ENCODE measurements at regions not wholly inside any gene's neighbourhood (a gene's known extent, or its start where the extent isn't known, plus 50 kb on each side); places are given as distances from the start of the nearest gene placed in this dataset.

GRCh38 chr13:59367467-59367866, 796.3 kb downstream of the DIAPH3 start:
- Mint-ChIP-seq H3K4me1 (peaks cover 11 to 21% of the 10 kb centered on the region in 2 experiments), H3K36me3 (ENCODE audit: insufficient read depth in 1 of 3, low read depth in 3 of 3) (no peaks in the 10 kb centered on the region), H3K9me3 (no peaks in the 10 kb centered on the region), H3K27me3 (ENCODE audit: low read depth) (no peaks in the 10 kb centered on the region), H3K27ac (no peak overlapping the region), H3K4me3 (no peak overlapping the region)
- Histone ChIP-seq H2AFZ (ENCODE audit: low read length) (no peak overlapping the region), H4K20me1 (ENCODE audit: control insufficient read depth, insufficient read depth, insufficient read length) (no peaks in the 10 kb centered on the region), H2AK5ac (ENCODE audit: insufficient read length, low read length) (no peak overlapping the region), H2BK120ac (ENCODE audit: low read depth, low read length, poor library complexity, severe bottlenecking) (no peak overlapping the region), H3K23me2 (ENCODE audit: insufficient read length, low read depth, low read length, poor library complexity, severe bottlenecking) (no peaks in the 10 kb centered on the region), H2BK12ac (ENCODE audit: insufficient read length, low read depth, low read length) (no peak overlapping the region), H3K9me3 (ENCODE audit: control insufficient read depth, low read depth, low read length) (no peaks in the 10 kb centered on the region), H3K23ac (ENCODE audit: insufficient read length, low read depth, low read length) (no peak overlapping the region), H3K27ac (ENCODE audit: insufficient read length, low read depth, low read length) (no peak overlapping the region), H4K5ac (ENCODE audit: insufficient read length, low read depth, low read length) (no peak overlapping the region), H3K27me3 (ENCODE audit: insufficient read depth, low read length) (no peaks in the 10 kb centered on the region), H3K4ac (ENCODE audit: low read depth, low read length) (no peak overlapping the region), H3K4me2 (ENCODE audit: insufficient read depth, insufficient read length, low read length) (no peak overlapping the region), H2BK20ac (ENCODE audit: low read depth, low read length, poor library complexity, severe bottlenecking) (no peak overlapping the region), H3K4me1 (ENCODE audit: insufficient read depth, low read length) (no peaks in the 10 kb centered on the region), H3K79me1 (ENCODE audit: insufficient read depth, low read depth, low read length, poor library complexity, severe bottlenecking) (no peaks in the 10 kb centered on the region), H4K8ac (replicated peaks; ENCODE audit: insufficient read length, low read depth, low read length) (no peak overlapping the region), H3K9ac (ENCODE audit: extremely low read depth, insufficient read length, low read length) (no peak overlapping the region), H3K56ac (ENCODE audit: insufficient read length, low read depth, low read length) (no peak overlapping the region), H3T11ph (ENCODE audit: low read length) (no peak overlapping the region), H2BK5ac (ENCODE audit: insufficient read length, low read length) (no peak overlapping the region), H3K79me2 (ENCODE audit: insufficient read depth, low read length) (no peaks in the 10 kb centered on the region), H4K91ac (ENCODE audit: insufficient read length, low read depth, low read length) (no peak overlapping the region), H3K14ac (ENCODE audit: insufficient read depth, low read length) (no peak overlapping the region), H3K18ac (ENCODE audit: insufficient read length, low read depth, low read length) (no peak overlapping the region), H2BK15ac (ENCODE audit: low read depth, low read length) (no peak overlapping the region)
- WGBS (ENCODE audit: extremely low coverage, insufficient read length, low lambda C conversion rate): no CpG with 5 or more reads among the region's 5 CpGs
- TF ChIP-seq CTCF (conservative IDR thresholded peaks at IDR 0.05): no peak
- no peak for DNase-seq
